K562 (cell line): ENCODE measurements at regions not wholly inside any gene's neighbourhood (a gene's known extent, or its start where the extent isn't known, plus 50 kb on each side); places are given as distances from the start of the nearest gene placed in this dataset.
A peak's percentile ranks its signal among the peaks of the same experiment; 100 is the strongest.

Experiments
- ARHGAP35 ChIP-seq: fragments of 450-650 bp; IDR thresholded peaks from 2 replicates; pipeline ENCODE4 v1.6.1; 2018; ENCODE audit not compliant: partially characterized antibody
- CBX2 ChIP-seq: fragments of 200-600 bp; sonication (generic); IDR thresholded peaks from one replicate; pipeline ENCODE4 v1.6.1; 2012; ENCODE audit warnings: mild to moderate bottlenecking, low read length, inconsistent platforms; ENCODE audit not compliant: insufficient read depth, poor library complexity, severe bottlenecking
- ETS1 ChIP-seq: conservative IDR thresholded peaks from 2 replicates; pipeline ENCODE4 v1.6.1; 2011; ENCODE audit warnings: low read depth, mild to moderate bottlenecking, low read length; ENCODE audit not compliant: control insufficient read depth
- HBP1 ChIP-seq: fragments of 450-650 bp; formaldehyde crosslinking; IDR thresholded peaks from 2 replicates; pipeline ENCODE4 v1.4.0; 2022; ENCODE audit warnings: missing genetic modification characterization
- HDAC3 ChIP-seq: fragments of 450-650 bp; IDR thresholded peaks from 2 replicates; pipeline ENCODE4 v1.6.1; 2018; ENCODE audit warnings: borderline replicate concordance, mild to moderate bottlenecking, moderate library complexity; ENCODE audit not compliant: partially characterized antibody
- HNRNPUL1 ChIP-seq: fragments of 200-400 bp; formaldehyde crosslinking; IDR thresholded peaks from 2 replicates; pipeline ENCODE4 v1.6.1; 2017; ENCODE audit warnings: low read length
- LEF1 ChIP-seq: fragments of 450-650 bp; IDR thresholded peaks from 2 replicates; pipeline ENCODE4 v1.6.1; 2016; ENCODE audit warnings: mild to moderate bottlenecking
- NFIC ChIP-seq: fragments of 450-650 bp; IDR thresholded peaks from 2 replicates; pipeline ENCODE4 v1.6.1; 2017; ENCODE audit warnings: mild to moderate bottlenecking, inconsistent platforms
- PCBP2 ChIP-seq: fragments of 200-400 bp; formaldehyde crosslinking; IDR thresholded peaks from 2 replicates; pipeline ENCODE4 v1.6.1; 2018; ENCODE audit warnings: low read length, low read depth, mild to moderate bottlenecking, moderate library complexity; ENCODE audit not compliant: poor library complexity, severe bottlenecking
- SOX6 ChIP-seq: fragments of 450-650 bp; IDR thresholded peaks from 2 replicates; pipeline ENCODE4 v1.6.1; 2014; ENCODE audit warnings: mild to moderate bottlenecking
- TBL1XR1 ChIP-seq, 2 experiments: IDR thresholded peaks; 2 replicates each; pipeline ENCODE4 v1.6.1; 2012; ENCODE audit warnings: improper control_type of control experiment in 2 of 2, low read length in 2 of 2, mild to moderate bottlenecking in 1 of 2
- TCF3 ChIP-seq: sonication (generic); formaldehyde crosslinking; IDR thresholded peaks from 2 replicates; pipeline ENCODE4 v1.4.0; 2020; ENCODE audit warnings: mild to moderate bottlenecking, missing genetic modification reagents
- THAP12 ChIP-seq: fragments of 250-450 bp; sonication (Bioruptor Pico); IDR thresholded peaks from 2 replicates; pipeline ENCODE4 v1.9.0; 2021; ENCODE audit warnings: mild to moderate bottlenecking, inconsistent platforms
- ZNF239 ChIP-seq: fragments of 250-450 bp; sonication (Bioruptor Pico); IDR thresholded peaks from 2 replicates; pipeline ENCODE4 v1.4.0; 2020; ENCODE audit warnings: mild to moderate bottlenecking
- ZNF586 ChIP-seq: fragments of 450-650 bp; formaldehyde crosslinking; conservative IDR thresholded peaks from 2 replicates; pipeline ENCODE4 v1.4.0; 2020; ENCODE audit warnings: mild to moderate bottlenecking, moderate library complexity
- ZNF696 ChIP-seq: fragments of 250-450 bp; sonication (Bioruptor Pico); conservative IDR thresholded peaks from 2 replicates; pipeline ENCODE4 v1.4.0; 2020; ENCODE audit warnings: mild to moderate bottlenecking, moderate library complexity
- TF ChIP-seq, protein P1 (sequence below): fragments of 450-650 bp; IDR thresholded peaks from 2 replicates; pipeline ENCODE4 v1.6.1; 2016; ENCODE audit warnings: mild to moderate bottlenecking
- TF ChIP-seq, protein P2 (sequence below): fragments of 250-450 bp; sonication (Bioruptor Pico); IDR thresholded peaks from 2 replicates; pipeline ENCODE4 v1.4.0; 2020; ENCODE audit warnings: mild to moderate bottlenecking, moderate library complexity

DNA sequence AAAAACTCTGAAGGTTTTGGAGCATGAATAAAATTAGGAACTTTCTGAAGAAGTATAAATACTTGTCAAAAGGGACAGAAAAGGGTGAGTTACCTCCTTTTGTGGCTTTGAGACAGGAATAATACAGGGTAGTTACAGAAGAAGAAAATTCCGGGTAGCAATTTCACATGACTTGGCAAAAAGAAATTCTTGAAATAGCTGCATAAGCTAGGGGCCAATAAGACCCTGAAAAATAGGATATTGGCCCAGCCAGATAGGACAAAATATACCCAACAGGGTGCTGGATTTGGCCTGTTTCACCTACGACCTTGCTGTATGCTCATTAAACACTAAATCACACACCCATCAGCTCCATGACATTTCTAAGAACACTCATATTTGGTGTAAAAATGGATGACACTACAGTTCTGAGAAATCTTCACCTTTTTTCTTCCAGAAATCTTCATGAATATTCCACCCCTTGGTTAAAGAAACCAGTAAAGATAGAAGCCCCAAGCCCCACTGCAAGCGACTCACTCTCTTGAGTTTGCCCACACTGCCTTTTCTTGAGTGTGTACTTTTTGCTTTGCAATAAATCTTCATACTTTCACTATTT is 362.7 kb downstream of the SEMA3D start (continued):
- TF ChIP-seq THAP12 (CRISPR knock-in tag), result no peak
- TF ChIP-seq, protein P1, sequence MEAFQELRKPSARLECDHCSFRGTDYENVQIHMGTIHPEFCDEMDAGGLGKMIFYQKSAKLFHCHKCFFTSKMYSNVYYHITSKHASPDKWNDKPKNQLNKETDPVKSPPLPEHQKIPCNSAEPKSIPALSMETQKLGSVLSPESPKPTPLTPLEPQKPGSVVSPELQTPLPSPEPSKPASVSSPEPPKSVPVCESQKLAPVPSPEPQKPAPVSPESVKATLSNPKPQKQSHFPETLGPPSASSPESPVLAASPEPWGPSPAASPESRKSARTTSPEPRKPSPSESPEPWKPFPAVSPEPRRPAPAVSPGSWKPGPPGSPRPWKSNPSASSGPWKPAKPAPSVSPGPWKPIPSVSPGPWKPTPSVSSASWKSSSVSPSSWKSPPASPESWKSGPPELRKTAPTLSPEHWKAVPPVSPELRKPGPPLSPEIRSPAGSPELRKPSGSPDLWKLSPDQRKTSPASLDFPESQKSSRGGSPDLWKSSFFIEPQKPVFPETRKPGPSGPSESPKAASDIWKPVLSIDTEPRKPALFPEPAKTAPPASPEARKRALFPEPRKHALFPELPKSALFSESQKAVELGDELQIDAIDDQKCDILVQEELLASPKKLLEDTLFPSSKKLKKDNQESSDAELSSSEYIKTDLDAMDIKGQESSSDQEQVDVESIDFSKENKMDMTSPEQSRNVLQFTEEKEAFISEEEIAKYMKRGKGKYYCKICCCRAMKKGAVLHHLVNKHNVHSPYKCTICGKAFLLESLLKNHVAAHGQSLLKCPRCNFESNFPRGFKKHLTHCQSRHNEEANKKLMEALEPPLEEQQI, result peak; percentile 59; the same call in 1 of the 2 replicates
- TF ChIP-seq ZNF239 (CRISPR knock-in tag), result no peak
- no peak for TF ChIP-seq HNRNPUL1
- TF ChIP-seq ZNF586 (CRISPR knock-in tag), result no peak
- no peak for TF ChIP-seq PCBP2
- peak; percentile 51 for TF ChIP-seq HDAC3
- TF ChIP-seq NFIC, result 0 out of 2 replicates have a peak, but pooled peaks have one; percentile 5
- peak; percentile 69; the same call in 1 of the 2 replicates for TF ChIP-seq LEF1
- TF ChIP-seq TBL1XR1 (IDR thresholded peaks at IDR 0.05; ENCODE audit: low read length in 2 of 2), result peak in 1 of 2 experiments; percentile 70; a peak in 2 of 4 replicates
- peak; percentile 48 for TF ChIP-seq TCF3
- TF ChIP-seq, protein P2, sequence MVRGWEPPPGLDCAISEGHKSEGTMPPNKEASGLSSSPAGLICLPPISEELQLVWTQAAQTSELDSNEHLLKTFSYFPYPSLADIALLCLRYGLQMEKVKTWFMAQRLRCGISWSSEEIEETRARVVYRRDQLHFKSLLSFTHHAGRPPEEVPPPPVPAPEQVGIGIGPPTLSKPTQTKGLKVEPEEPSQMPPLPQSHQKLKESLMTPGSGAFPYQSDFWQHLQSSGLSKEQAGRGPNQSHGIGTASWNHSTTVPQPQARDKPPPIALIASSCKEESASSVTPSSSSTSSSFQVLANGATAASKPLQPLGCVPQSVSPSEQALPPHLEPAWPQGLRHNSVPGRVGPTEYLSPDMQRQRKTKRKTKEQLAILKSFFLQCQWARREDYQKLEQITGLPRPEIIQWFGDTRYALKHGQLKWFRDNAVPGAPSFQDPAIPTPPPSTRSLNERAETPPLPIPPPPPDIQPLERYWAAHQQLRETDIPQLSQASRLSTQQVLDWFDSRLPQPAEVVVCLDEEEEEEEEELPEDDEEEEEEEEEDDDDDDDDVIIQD (CRISPR knock-in tag), result no peak
- TF ChIP-seq CBX2, result no peak
- TF ChIP-seq ARHGAP35, result no peak
- TF ChIP-seq HBP1 (CRISPR knock-in tag), result no peak
- no peak for TF ChIP-seq ETS1
- TF ChIP-seq ZNF696 (CRISPR knock-in tag), result no peak
- 0 out of 2 replicates have a peak, but pooled peaks have one; percentile 50 for TF ChIP-seq SOX6
